ENCODE measurements at regions not wholly inside any gene's neighbourhood (a gene's known extent, or its start where the extent isn't known, plus 50 kb on each side); places are given as distances from the start of the nearest gene placed in this dataset.
"Not testable (repeated sequence)": the region's sequence is repeated elsewhere in the genome, so short reads cannot be mapped to it uniquely, and the experiment has no call there.

DNA sequence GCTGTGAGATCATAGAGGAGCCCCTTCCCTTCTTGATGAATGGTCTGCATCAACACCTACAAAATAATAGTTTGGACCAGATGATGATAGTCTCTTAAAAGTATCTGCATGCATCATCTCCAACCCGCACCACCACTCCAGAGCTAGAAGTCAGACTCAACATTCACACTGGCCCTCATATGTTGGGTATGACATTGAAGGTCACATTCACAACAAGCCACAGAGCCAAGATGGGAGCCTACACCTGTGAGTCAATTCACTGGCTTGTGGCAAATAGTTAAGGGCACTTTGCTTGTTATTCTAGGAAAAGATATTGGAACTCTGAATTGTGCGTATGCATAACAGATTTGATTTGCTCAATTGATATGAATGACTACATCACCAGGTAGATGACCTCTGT is 1197.9 kb downstream of the VRK1 start:
- H3K9me3 Mint-ChIP-seq: no peaks in the 10 kb centered on the region
- H3K27me3 Mint-ChIP-seq (ENCODE audit: low read depth): no peaks in the 10 kb centered on the region
- H3K36me3 Mint-ChIP-seq (ENCODE audit: insufficient read depth): no peaks in the 10 kb centered on the region
- H3K4me3 Mint-ChIP-seq: no peak overlapping the region
- H3K4me1 Mint-ChIP-seq (ENCODE audit: low read depth): peaks cover 77% of the 10 kb centered on the region
- DNase-seq (no peak), ATAC-seq (no peak)

DNA sequence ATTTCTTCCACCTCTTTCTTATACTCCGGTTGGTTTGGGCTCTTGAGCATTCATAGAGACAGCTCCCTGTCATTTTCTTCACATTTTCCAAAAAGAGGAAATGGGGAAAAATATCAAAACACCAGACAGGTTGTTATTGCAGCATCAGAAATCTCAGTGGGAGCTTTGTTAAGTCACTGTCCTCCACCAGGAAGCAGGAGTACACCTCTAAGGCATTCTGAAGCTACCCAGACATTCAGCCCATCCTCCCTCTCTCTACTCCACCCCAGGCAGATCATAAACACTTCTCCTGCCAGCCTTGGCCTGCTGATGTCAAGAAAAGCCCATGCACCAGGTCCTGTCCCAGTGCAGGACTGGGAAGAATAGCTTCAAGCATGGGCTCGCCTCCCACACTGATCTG is 1198.3 kb downstream of the VRK1 start:
- DNase-seq: no peak
- H3K9me3 Mint-ChIP-seq: no peaks in the 10 kb centered on the region
- no peaks in the 10 kb centered on the region for H3K27me3 Mint-ChIP-seq (ENCODE audit: low read depth)
- H3K4me1 Mint-ChIP-seq (ENCODE audit: low read depth): peaks cover 76% of the 10 kb centered on the region
- ATAC-seq: no peak
- H3K4me3 Mint-ChIP-seq: peak overlapping the region; percentile 34
- no peaks in the 10 kb centered on the region for H3K36me3 Mint-ChIP-seq (ENCODE audit: insufficient read depth)

DNA sequence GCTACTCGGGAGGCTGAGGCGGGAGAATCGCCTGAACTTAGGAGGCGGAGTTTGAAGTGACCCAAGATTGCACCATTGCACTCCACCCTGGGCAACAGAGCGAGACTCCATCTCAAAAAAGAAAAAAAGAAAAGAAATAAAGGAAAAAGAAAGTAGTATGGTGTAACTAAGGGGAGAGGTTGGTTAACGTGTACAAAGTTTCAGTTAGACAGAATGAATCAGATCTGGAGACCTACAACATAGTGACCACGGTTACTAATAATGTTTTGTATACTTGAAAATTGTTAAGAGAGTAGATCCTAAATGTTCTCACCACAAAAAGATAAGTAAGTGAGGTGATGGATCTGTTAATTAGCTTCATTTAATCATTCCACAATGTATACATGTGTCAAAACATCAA is 1208.8 kb downstream of the VRK1 start:
- Mint-ChIP-seq H3K9me3 (no peaks in the 10 kb centered on the region), H3K27me3 (ENCODE audit: low read depth) (no peaks in the 10 kb centered on the region), H3K36me3 (ENCODE audit: insufficient read depth) (no peaks in the 10 kb centered on the region), H3K4me3 (no peak overlapping the region), H3K4me1 (ENCODE audit: low read depth) (peaks cover 16% of the 10 kb centered on the region)
- ATAC-seq: peak in 1 of 2 donors; percentile 57
- no peak for DNase-seq

DNA sequence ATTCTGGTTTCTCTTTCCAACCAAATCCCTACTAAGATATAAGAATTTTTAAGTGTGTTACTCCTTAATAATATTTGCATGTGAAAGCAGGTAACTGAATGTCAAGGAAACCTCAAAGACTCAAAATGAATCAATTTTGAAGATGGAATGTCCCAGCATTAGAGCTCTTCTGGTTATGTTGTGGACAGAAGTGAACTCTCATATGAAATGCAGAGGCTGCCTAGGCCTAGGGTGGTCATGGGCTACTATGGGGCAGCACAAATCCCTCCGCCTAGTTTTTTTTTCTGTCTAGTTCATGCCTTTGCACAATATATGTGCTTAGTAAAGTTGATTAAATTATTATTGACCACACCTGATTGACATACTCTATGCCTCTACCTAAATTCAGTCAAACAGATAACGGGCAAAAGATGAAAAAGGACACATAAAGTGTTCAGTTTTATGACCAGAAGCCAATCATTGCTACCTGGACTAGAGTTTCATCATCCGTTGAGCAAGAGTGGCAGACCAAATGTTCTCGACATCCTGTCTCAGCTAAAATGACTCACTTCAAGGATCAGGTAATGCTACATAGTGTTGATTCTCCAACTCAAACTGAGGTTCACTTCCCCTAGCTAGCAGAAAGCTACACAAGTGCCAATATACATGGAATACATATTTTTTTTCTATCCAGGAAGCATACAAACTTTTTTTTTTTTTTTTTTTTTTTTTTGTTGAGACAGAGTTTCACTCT is 1211.4 kb downstream of the VRK1 start:
- no peak for DNase-seq
- Mint-ChIP-seq H3K4me3 (no peak overlapping the region), H3K36me3 (ENCODE audit: insufficient read depth) (no peaks in the 10 kb centered on the region), H3K9me3 (no peaks in the 10 kb centered on the region), H3K4me1 (ENCODE audit: low read depth) (peaks cover 31% of the 10 kb centered on the region), H3K27me3 (ENCODE audit: low read depth) (no peaks in the 10 kb centered on the region)
- ATAC-seq: peak; percentile 63 to 73

DNA sequence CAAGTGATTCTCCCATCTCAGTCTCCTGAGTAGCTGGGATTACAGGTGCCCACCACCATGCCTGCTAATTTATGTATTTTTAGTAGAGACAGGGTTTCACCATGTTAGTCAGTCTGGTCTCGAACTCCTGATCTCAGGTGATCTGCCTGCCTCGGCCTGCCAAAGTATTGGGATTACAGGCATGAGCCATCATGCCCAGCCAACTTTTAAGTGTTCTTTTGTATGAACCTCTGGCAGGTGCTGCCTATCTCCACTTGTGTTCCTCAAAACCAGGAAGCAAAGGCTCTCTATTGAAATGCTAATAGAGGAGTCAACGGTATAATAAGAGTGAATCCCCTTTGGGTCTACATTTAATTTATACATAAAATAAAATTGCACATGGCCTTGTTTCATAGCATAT is 1212.0 kb downstream of the VRK1 start:
- ATAC-seq; H3K9me3 Mint-ChIP-seq; H3K36me3 Mint-ChIP-seq (ENCODE audit: insufficient read depth); H3K27me3 Mint-ChIP-seq (ENCODE audit: low read depth); DNase-seq; H3K4me3 Mint-ChIP-seq: not testable (repeated sequence)
- H3K4me1 Mint-ChIP-seq (ENCODE audit: low read depth): peaks cover 34% of the 10 kb centered on the region

DNA sequence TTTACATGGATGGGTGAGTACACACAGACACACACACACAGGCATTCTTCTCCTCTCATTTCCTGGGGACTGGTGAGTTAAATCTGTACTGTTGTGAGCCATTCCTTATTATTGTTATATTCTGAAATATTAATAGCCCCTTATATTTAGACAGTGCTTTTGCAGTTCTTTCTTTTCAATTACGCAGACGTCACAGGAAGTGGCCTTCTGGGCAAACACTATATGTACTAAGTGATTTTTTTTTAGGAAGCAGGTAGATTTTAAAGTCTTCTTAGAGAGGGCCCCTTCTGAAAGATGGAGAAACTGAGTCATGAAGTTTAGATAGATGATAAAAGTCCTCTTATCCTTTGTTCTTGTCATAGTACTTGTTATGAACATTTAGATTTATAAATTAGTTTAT is 1213.6 kb downstream of the VRK1 start:
- Mint-ChIP-seq H3K27me3 (ENCODE audit: low read depth) (no peaks in the 10 kb centered on the region), H3K36me3 (ENCODE audit: insufficient read depth) (no peaks in the 10 kb centered on the region), H3K4me3 (no peak overlapping the region), H3K9me3 (no peaks in the 10 kb centered on the region), H3K4me1 (ENCODE audit: low read depth) (peaks cover 50% of the 10 kb centered on the region)
- DNase-seq (no peak), ATAC-seq (no peak)

DNA sequence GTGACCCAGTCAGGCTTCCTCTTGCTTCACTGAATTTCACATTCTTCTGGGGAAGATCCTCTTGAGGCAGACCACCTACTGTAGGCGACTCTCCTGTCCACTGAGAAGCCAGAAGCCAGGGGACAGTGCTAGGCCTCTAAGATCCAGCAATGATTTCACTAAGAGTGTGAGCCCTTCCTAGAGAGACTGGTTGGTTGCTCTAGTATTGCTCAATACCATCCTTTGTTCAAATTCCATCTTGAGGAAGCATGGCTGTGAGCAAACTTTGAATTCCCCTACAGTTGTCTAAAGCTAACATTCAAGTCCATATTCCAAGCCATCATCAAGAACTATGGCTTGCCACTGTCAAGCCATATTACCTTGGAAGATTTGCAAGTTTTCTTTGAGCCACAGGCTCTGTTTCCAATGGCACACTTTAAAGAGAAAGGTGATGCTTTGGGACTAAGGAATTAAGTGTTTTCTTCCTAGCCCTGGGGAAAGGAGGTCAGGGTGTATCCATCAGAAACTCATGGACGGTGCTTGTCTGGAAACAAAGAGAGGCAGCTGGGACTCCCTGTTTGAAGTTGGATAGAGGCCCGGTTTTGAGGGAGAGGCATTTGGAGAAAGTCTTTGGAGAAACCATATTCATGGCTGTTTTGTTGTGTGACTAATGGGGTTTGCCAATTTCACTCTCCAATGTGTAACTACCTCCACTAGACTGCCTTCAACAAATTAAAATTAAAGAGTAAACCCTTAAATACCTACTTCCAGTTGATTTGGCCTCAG is 1217.9 kb downstream of the VRK1 start:
- Mint-ChIP-seq H3K4me3 (no peak overlapping the region), H3K9me3 (no peaks in the 10 kb centered on the region), H3K27me3 (ENCODE audit: low read depth) (no peaks in the 10 kb centered on the region), H3K36me3 (ENCODE audit: insufficient read depth) (no peaks in the 10 kb centered on the region), H3K4me1 (ENCODE audit: low read depth) (peaks cover 80% of the 10 kb centered on the region)
- no peak for ATAC-seq
- DNase-seq: no peak

DNA sequence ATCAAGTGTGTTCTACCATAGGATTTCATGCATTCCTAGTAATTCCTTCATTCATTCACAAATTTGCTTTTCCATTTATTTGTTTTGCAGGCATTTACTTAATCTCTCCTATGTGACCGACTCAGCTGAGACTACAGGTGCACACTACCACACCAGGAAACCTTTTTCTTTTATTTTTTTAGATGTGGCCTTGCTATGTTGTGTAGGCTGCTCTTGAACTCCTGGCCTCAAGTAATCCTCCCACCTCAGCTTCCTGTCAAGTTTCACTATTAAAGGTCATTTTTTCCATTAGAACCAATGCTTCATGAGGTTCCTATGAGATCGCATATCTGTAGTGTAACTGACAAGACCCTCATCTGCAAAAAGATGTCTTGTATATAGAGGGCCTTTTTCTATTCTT is 1218.7 kb downstream of the VRK1 start:
- ATAC-seq: no peak
- H3K4me3 Mint-ChIP-seq: no peak overlapping the region
- no peak for DNase-seq

DNA sequence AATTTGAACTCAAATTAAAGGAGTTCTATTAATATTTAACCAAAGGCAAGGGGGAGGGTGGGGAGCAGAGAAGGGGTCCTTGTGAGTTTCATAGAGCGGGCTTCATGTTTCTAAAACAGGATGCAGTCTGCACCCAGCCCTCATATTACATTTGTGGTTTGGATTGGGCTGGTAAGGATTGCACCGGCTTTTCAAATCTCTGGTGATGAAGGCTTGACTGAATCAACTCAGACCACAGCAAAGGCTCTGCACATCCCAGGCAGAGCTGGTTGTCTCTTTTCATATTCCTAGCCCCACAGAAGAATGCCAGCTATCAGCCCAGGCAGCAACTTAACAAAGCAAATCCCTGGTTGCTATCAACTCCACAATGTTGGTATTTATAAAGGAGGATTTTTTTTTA is 1221.4 kb downstream of the VRK1 start:
- H3K4me1 Mint-ChIP-seq (ENCODE audit: low read depth): peaks cover 64% of the 10 kb centered on the region
- DNase-seq: no peak
- ATAC-seq: peak in 1 of 2 donors; percentile 41
- H3K4me3 Mint-ChIP-seq: no peak overlapping the region
- H3K27me3 Mint-ChIP-seq (ENCODE audit: low read depth): no peaks in the 10 kb centered on the region
- H3K9me3 Mint-ChIP-seq: no peaks in the 10 kb centered on the region
- H3K36me3 Mint-ChIP-seq (ENCODE audit: insufficient read depth): no peaks in the 10 kb centered on the region

More for the DNA sequence above, 1218.7 kb downstream of the VRK1 start:
- Mint-ChIP-seq H3K4me1 (ENCODE audit: low read depth) (peaks cover 78% of the 10 kb centered on the region), H3K36me3 (ENCODE audit: insufficient read depth) (no peaks in the 10 kb centered on the region), H3K27me3 (ENCODE audit: low read depth) (no peaks in the 10 kb centered on the region), H3K9me3 (no peaks in the 10 kb centered on the region)

DNA sequence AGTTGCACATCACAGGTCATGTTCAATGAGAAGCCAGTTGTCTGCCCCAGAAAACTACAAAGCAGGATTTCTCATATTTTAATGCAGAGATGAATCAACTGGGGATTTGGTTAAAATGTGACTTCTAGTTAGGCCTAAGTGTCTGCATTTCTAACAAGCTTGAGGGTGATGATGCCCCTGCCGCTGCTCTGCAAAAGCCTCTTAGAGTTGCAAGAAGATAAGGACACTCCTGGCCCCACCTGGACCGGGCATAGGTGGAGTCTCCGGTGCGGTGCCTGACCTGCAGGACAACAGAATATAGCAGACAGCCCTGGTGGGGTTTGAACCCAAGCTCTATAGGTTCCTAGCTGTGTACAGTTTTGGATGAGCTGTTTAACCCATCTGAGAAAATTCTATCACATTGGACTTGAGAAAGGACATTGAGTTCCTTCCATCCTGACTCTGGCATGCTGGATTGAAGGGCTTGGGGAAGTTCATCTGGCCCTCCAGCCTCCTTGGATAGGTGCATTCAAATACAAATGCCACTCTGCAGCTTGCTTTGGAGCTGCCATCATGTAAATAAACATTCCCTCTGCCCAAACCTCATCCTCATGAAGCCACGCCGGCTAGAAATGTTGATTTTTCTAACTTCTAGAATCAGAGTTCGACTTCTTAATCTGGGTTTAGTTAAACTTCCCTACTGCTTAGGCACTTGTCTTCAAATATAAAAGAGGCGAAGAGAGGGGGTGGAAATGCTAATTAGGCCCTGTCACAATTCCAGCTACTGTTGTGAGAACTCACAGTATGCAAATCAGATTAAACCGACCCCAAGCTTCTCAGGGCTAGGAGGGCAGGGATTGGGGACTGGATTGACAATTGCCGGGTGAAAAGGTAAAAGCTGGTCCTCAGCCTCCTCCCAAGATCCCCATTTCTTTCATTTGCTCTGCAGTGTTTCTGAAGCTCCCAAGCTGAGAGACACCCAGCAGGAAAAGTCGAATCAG is 1225.6 kb downstream of the VRK1 start:
- Mint-ChIP-seq H3K9me3 (no peaks in the 10 kb centered on the region), H3K4me3 (no peak overlapping the region), H3K36me3 (ENCODE audit: insufficient read depth) (no peaks in the 10 kb centered on the region), H3K4me1 (ENCODE audit: low read depth) (peaks cover 27% of the 10 kb centered on the region), H3K27me3 (ENCODE audit: low read depth) (peaks cover 3% of the 10 kb centered on the region)
- no peak for ATAC-seq
- no peak for DNase-seq

DNA sequence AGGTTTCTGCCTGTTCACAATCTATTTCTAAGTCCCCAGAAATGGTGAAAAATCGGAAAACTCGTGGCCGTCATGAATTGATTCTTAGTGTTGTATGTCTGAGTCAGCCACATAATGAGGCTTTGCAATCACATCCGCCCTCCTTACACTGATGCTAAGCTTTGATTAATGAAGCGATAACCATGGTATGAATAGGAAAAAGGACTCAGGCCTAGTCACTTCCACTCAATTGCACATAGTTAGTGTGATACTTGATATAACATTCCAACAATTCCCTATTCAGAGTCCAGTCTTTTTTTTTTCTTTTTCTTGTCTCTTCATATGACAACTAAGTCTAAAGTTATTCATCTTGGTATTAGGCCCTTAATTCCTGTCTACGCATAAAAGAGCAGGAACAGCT is 1231.0 kb downstream of the VRK1 start:
- DNase-seq (no peak), ATAC-seq (no peak)
- Mint-ChIP-seq H3K4me3 (no peak overlapping the region), H3K27me3 (ENCODE audit: low read depth) (peaks cover 3% of the 10 kb centered on the region), H3K36me3 (ENCODE audit: insufficient read depth) (peaks cover 1% of the 10 kb centered on the region), H3K9me3 (peaks cover 6% of the 10 kb centered on the region), H3K4me1 (ENCODE audit: low read depth) (no peaks in the 10 kb centered on the region)

DNA sequence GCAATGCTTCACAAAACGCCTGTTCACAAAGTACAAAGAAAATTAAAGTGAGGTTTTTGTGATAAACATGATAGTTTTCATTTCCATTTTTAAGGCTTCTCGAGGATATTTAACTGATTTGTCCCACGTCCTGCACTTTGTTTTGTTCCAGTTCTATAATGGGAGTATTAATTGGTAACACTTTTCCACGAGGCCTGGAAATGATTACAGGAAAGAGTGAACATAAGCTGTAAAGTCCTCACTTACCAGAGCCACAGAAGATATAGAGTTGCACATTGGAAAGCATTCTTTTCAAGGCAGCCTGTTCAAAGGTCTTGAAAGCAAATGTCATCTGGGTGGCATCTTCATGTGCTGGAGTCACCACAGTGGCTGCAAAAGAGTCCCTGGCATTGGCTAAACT is 1236.6 kb downstream of the BCL11B start:
- no peaks in the 10 kb centered on the region for H3K27me3 Mint-ChIP-seq (ENCODE audit: low read depth)
- H3K4me1 Mint-ChIP-seq (ENCODE audit: low read depth): no peaks in the 10 kb centered on the region
- H3K36me3 Mint-ChIP-seq (ENCODE audit: insufficient read depth): peaks cover 1% of the 10 kb centered on the region
- DNase-seq (no peak), ATAC-seq (no peak)
- peaks cover 6% of the 10 kb centered on the region for H3K9me3 Mint-ChIP-seq
- H3K4me3 Mint-ChIP-seq: no peak overlapping the region

DNA sequence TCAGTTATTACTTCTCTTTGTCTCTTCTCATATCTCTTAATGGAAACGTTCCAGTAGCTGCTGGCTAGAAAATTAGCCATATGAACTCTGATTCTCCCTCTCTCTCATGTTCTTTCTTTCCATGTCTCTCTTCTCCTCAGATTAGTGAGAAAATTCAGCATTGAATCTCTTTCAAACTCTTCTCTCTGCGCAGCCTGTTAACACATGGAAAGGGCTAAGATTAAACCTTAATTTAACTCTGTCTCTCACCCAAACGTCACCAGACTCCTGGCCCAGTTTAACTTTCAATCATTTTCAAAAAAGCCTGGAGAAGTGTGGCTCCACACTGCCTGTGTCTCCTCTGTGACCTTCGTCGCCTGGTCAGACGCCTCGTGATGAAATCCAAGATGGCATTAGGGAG is 1234.2 kb downstream of the BCL11B start:
- ATAC-seq (no peak), DNase-seq (no peak)
- Mint-ChIP-seq H3K27me3 (ENCODE audit: low read depth) (no peaks in the 10 kb centered on the region), H3K4me1 (ENCODE audit: low read depth) (peaks cover 4% of the 10 kb centered on the region), H3K9me3 (peaks cover 4% of the 10 kb centered on the region), H3K4me3 (no peak overlapping the region), H3K36me3 (ENCODE audit: insufficient read depth) (no peaks in the 10 kb centered on the region)

DNA sequence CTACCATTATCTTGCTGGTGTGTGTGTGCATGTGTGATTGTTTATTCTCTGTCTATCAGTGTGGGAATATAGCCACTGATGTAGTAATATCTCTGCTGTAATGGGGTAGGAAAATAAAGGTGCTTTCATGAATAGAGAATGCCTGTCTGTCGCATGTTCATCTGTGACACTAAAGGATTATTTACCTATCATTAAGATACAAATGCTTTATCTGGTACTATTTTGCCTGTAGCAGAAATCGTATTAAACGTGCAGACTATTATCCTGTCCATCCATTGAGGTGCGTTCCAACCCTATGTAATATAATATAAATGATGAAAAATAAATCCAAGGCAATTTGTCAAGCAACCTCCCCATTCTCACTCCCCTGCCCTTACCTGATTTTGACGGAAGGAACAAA is 1215.1 kb downstream of the BCL11B start:
- H3K36me3 Mint-ChIP-seq (ENCODE audit: insufficient read depth): no peaks in the 10 kb centered on the region
- H3K4me1 Mint-ChIP-seq (ENCODE audit: low read depth): no peaks in the 10 kb centered on the region
- no peak overlapping the region for H3K4me3 Mint-ChIP-seq
- ATAC-seq (no peak), DNase-seq (no peak)
- H3K27me3 Mint-ChIP-seq (ENCODE audit: low read depth): no peaks in the 10 kb centered on the region
- H3K9me3 Mint-ChIP-seq: no peaks in the 10 kb centered on the region
